Liver (tissue), 2 donors: ENCODE measurements at regions not wholly inside any gene's neighbourhood (a gene's known extent, or its start where the extent isn't known, plus 50 kb on each side); places are given as distances from the start of the nearest gene placed in this dataset.

Source experiments
- TF ChIP-seq, protein P1 (sequence below): IDR thresholded peaks from 2 replicates; pipeline ENCODE4 v1.6.1; 2016; ENCODE audit warnings: antibody characterized with exemption
- TF ChIP-seq, protein P2 (sequence below): fragments of 150-350 bp; IDR thresholded peaks from 2 replicates; pipeline ENCODE4 v1.5.1; 2017; ENCODE audit warnings: improper control_type of control experiment, low read depth, low read length; ENCODE audit not compliant: missing input control
- donor health status: healthy.

DNA sequence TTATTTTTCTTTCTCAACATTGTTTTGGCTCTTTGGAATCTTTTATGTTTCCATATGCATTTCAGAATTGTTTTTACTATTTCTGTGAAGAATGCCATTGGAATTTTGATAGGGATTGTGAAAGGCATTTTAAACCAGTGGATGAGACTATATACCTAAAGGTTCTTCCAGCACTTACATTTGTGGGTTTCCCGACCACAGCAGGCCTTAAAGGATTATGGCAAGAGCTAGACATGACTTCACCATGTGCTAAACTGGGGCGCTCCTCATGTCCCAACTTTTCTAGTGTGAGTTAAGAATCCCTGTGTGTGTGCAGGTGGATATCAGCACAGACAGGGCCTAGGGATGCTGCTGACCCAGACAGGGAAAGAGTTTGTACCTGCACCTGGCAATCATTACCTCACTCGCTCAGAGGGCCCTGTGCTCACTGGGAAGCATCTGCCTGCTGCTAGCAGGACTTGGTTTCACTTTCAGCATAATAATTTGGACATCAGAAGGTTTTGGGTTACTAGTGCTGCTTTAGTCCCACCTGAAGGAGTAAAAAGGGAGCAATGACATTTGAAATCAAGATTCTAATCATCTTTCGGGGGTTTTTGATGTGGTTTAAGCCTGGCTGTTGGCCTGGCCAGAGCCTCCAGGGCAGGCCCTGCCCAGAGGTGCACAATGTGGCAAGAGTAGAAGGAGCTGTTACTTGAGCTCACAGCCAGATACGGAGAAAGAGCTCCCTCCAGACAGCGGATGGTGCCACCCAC, 137.1 kb downstream of the CDC5L start:
- TF ChIP-seq, protein P1, sequence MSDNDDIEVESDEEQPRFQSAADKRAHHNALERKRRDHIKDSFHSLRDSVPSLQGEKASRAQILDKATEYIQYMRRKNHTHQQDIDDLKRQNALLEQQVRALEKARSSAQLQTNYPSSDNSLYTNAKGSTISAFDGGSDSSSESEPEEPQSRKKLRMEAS: no peak
- TF ChIP-seq, protein P2, sequence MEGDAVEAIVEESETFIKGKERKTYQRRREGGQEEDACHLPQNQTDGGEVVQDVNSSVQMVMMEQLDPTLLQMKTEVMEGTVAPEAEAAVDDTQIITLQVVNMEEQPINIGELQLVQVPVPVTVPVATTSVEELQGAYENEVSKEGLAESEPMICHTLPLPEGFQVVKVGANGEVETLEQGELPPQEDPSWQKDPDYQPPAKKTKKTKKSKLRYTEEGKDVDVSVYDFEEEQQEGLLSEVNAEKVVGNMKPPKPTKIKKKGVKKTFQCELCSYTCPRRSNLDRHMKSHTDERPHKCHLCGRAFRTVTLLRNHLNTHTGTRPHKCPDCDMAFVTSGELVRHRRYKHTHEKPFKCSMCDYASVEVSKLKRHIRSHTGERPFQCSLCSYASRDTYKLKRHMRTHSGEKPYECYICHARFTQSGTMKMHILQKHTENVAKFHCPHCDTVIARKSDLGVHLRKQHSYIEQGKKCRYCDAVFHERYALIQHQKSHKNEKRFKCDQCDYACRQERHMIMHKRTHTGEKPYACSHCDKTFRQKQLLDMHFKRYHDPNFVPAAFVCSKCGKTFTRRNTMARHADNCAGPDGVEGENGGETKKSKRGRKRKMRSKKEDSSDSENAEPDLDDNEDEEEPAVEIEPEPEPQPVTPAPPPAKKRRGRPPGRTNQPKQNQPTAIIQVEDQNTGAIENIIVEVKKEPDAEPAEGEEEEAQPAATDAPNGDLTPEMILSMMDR: no peak
